Lower lobe of right lung (tissue), 2 donors: ENCODE measurements at regions not wholly inside any gene's neighbourhood (a gene's known extent, or its start where the extent isn't known, plus 50 kb on each side); places are given as distances from the start of the nearest gene placed in this dataset.
"Not testable (repeated sequence)": the region's sequence is repeated elsewhere in the genome, so short reads cannot be mapped to it uniquely, and the experiment has no call there.

Experiments
- ATAC-seq, 2 donors: fragments of 200-7000 bp; cut with Tn5 transposase; one replicate each; pipeline ENCODE4 v1.9.1; 2020 to 2022; ENCODE audit warnings: mild to moderate bottlenecking in 2 of 2, moderate library complexity in 2 of 2
- DNase-seq: peaks from one replicate; pipeline ENCODE4 v3.0.0-alpha.2; 2020
- H3K27ac ChIP-seq: fragments of 200-600 bp; one replicate; pipeline ENCODE4 v1.8.0; 2022
- H3K27me3 ChIP-seq: fragments of 200-600 bp; one replicate; pipeline ENCODE4 v1.8.0; 2022; ENCODE audit warnings: low read depth
- H3K36me3 ChIP-seq: fragments of 200-600 bp; one replicate; pipeline ENCODE4 v1.8.0; 2022; ENCODE audit warnings: mild to moderate bottlenecking
- H3K4me1 ChIP-seq: fragments of 200-600 bp; one replicate; pipeline ENCODE4 v1.8.0; 2022
- H3K4me3 ChIP-seq: fragments of 200-600 bp; one replicate; pipeline ENCODE4 v1.8.0; 2022; ENCODE audit warnings: mild to moderate bottlenecking
- H3K9me3 ChIP-seq: fragments of 200-600 bp; one replicate; pipeline ENCODE4 v1.8.0; 2022
- intact Hi-C: fragments of 100-400 bp; cut with DNase I; formaldehyde crosslinking; loops from one replicate; pipeline ENCODE4 v1.11.0; 2022
- TF ChIP-seq, protein P1 (sequence below): fragments of 200-600 bp; IDR thresholded peaks from one replicate; pipeline ENCODE4 v1.8.0; 2022; ENCODE audit warnings: antibody characterized with exemption, mild to moderate bottlenecking
- donor health status: DM: no; HTN: yes; CAD: no; lungs with severe emphysema.

DNA sequence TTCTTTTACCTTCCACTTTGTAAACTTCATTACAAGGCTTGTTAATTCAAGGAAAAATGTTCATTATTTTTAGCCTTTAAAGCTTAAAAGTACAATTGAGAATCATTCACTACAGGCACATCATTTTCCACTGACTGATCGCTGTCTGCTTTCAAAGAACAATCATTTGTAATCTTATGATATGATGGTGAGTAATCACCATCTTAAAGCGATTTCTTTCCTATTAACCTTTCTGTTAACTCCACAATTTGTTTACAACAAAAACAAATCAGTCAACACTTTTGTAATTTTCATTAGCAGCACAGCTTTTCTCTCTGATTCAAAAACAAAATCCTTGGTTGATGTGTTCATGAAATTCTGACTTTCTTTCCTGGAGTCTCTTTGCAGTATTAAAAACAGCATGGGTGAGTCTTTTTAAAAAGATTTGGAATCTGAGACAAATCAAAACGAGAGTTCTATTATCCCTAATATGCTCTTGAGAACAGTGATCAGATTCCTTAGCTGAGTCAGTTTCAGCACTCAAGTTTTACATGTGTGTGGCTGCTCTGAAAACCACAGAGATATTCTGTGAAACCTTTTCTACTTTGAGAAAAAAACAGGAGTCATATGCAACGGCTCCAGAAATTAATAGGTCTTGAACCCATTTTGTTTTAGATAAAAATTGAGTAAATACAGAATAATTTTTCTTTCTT lies 145.8 kb upstream of the TMPRSS15 start:
- intact Hi-C loops, result no loop called here
- ATAC-seq (no peak), DNase-seq (no peak)
- Histone ChIP-seq H3K4me3 (no peak overlapping the region), H3K9me3 (no peaks in the 10 kb centered on the region), H3K4me1 (no peaks in the 10 kb centered on the region), H3K36me3 (no peaks in the 10 kb centered on the region), H3K27ac (no peak overlapping the region), H3K27me3 (no peaks in the 10 kb centered on the region)
- TF ChIP-seq, protein P1, sequence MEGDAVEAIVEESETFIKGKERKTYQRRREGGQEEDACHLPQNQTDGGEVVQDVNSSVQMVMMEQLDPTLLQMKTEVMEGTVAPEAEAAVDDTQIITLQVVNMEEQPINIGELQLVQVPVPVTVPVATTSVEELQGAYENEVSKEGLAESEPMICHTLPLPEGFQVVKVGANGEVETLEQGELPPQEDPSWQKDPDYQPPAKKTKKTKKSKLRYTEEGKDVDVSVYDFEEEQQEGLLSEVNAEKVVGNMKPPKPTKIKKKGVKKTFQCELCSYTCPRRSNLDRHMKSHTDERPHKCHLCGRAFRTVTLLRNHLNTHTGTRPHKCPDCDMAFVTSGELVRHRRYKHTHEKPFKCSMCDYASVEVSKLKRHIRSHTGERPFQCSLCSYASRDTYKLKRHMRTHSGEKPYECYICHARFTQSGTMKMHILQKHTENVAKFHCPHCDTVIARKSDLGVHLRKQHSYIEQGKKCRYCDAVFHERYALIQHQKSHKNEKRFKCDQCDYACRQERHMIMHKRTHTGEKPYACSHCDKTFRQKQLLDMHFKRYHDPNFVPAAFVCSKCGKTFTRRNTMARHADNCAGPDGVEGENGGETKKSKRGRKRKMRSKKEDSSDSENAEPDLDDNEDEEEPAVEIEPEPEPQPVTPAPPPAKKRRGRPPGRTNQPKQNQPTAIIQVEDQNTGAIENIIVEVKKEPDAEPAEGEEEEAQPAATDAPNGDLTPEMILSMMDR, result no peak

DNA sequence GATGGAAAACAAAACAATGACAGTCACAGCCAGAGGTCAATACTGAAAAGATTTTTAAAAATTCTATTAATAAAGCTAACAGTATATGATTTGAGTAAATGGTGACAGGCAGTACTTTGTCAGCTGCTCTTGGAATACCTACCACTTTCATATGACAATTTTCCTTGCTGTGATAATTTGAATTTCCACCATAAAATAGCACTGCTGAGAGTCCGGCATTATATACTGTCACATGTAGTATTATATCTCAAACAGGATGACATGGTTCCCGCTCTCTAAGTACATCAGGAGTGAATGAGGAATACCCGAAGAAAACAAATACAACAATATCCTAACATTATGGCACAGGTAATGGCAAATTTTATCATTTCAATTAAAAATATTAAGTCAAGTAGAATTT lies 146.8 kb upstream of the TMPRSS15 start:
- TF ChIP-seq, protein P1, result no peak
- Histone ChIP-seq H3K4me3 (no peak overlapping the region), H3K27ac (no peak overlapping the region), H3K27me3 (no peaks in the 10 kb centered on the region), H3K36me3 (no peaks in the 10 kb centered on the region), H3K4me1 (no peaks in the 10 kb centered on the region), H3K9me3 (no peaks in the 10 kb centered on the region)
- ATAC-seq, result no peak
- intact Hi-C loops, result no loop called here
- DNase-seq, result no peak

DNA sequence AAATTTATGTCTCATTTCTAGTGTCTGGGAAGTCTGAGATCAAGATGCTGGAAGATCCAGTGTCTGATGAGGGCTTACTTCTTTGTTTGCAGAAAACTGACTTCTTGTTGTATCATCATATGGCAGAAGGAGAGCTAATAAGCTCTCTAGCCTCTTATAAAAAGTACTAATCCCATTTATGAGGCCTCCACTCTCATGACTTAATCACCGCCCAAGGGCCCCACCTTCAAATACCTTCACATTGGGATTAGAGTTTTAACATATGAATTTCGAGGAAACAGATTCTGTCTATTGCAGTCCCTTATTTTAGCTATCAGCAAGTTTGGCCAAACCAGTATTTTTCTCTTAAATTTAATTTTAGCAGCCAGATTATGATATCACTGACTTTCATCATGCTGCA lies 150.2 kb upstream of the TMPRSS15 start:
- DNase-seq (no peak), ATAC-seq (no peak)
- Histone ChIP-seq H3K27me3 (no peaks in the 10 kb centered on the region), H3K4me3 (no peak overlapping the region), H3K36me3 (no peaks in the 10 kb centered on the region), H3K9me3 (no peaks in the 10 kb centered on the region), H3K27ac (no peak overlapping the region), H3K4me1 (no peaks in the 10 kb centered on the region)
- TF ChIP-seq, protein P1, result no peak
- intact Hi-C loops, result no loop called here

DNA sequence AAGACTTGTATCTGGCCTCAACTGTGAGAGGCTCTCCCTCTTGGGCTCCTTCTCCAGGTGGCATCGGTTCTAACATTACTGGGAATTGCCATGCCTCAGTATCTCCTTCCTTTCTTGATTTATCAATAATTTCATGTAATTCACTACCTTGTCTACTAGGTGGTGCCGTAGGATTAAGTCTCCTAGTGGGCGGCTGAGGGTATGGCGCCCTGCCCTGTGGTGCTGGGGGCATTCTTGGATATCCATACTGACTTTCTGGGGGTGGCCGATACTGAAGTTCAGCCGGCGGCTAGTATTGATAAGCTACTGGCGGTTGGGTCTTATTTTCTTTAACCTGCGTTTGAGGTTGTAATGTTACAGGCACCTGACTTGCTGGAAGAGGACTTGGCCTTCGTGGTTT lies 164.2 kb upstream of the TMPRSS15 start:
- H3K27me3 ChIP-seq, H3K9me3 ChIP-seq, H3K36me3 ChIP-seq, H3K4me1 ChIP-seq, DNase-seq, H3K27ac ChIP-seq, H3K4me3 ChIP-seq, intact Hi-C loops, ATAC-seq: not testable (repeated sequence)

DNA sequence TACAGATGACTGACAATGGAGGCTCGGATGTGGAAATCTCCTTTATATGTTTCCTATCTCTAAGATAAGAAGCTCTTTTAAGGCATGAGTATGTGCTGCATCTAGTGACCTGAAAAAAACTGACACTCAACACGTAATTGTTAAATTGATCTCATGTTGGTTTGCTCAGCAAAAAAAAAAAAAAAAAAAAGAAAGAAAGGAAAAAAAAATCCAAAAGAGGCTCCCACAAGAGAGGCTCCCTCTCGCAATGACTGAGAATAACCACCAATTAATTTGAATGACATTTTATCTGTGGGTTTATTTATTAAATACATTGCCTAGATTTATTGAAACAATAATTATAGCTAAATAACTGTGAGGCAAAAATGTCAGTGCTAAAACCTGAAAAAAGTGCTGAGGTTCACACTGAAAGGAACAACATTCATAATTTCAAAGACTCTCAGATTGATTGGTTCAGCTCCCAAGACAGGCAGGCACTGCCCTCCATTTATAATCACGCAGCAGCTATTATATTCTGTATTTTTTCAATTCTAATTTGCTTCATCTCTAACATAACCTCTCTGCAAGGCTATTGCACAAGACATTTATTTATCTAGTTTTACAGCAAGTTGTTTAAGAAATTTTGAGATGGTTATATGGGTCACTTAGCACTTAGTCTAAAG lies 184.5 kb upstream of the TMPRSS15 start:
- no peak for DNase-seq
- TF ChIP-seq, protein P1, result no peak
- no peak for ATAC-seq
- Histone ChIP-seq H3K4me1 (no peaks in the 10 kb centered on the region), H3K4me3 (no peak overlapping the region), H3K27ac (no peak overlapping the region), H3K9me3 (no peaks in the 10 kb centered on the region), H3K36me3 (no peaks in the 10 kb centered on the region), H3K27me3 (no peaks in the 10 kb centered on the region)
- intact Hi-C loops, result no loop called here

DNA sequence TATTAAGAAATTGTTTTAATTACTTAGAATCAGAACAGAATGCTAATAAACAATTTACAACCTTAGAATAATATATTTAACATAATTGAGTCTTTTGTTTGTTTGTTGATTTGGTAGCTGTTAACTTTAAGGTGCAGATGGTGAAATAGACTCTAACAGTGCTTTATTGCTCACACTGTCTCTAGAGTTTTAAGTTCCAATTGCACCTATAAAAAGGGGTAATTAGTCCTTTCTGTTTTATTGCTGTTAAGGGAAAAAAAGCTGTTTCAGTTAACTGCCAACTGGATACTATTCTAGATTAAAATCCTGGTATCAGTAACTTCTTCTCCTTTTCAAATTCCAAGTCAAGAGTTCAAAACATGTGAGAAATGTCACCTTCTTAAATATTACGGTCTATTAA lies 197.6 kb upstream of the TMPRSS15 start:
- ATAC-seq (no peak), DNase-seq (no peak)
- Histone ChIP-seq H3K27me3 (no peaks in the 10 kb centered on the region), H3K27ac (no peak overlapping the region), H3K4me1 (no peaks in the 10 kb centered on the region), H3K9me3 (no peaks in the 10 kb centered on the region), H3K4me3 (no peak overlapping the region), H3K36me3 (no peaks in the 10 kb centered on the region)
- TF ChIP-seq, protein P1, result no peak
- intact Hi-C loops, result no loop called here
